ENCODE measurements at regions not wholly inside any gene's neighbourhood (a gene's known extent, or its start where the extent isn't known, plus 50 kb on each side); places are given as distances from the start of the nearest gene placed in this dataset.

DNA sequence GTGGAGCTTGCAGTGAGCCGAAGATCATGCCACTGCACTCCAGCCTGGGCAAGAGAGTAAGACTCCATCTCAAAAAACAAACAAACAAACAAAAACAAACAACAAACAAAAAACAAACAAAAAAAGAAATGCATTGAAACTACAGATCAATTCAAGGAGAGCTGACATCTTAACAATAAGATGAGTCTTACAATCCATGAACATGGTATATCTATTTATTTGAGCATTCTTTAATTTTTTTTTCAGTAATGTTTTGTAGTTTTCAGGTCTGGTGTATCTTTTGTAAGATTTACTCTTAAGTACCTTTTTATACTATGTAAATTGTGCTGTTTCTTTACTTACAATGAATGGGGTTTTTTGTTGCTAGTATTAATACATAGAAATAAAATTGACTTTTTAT lies 140.1 kb upstream of the DAPK1 start:
- TF ChIP-seq EZH2 (IDR thresholded peaks at IDR 0.05; ENCODE audit: low read length) = no peak
- TF ChIP-seq, protein P1, sequence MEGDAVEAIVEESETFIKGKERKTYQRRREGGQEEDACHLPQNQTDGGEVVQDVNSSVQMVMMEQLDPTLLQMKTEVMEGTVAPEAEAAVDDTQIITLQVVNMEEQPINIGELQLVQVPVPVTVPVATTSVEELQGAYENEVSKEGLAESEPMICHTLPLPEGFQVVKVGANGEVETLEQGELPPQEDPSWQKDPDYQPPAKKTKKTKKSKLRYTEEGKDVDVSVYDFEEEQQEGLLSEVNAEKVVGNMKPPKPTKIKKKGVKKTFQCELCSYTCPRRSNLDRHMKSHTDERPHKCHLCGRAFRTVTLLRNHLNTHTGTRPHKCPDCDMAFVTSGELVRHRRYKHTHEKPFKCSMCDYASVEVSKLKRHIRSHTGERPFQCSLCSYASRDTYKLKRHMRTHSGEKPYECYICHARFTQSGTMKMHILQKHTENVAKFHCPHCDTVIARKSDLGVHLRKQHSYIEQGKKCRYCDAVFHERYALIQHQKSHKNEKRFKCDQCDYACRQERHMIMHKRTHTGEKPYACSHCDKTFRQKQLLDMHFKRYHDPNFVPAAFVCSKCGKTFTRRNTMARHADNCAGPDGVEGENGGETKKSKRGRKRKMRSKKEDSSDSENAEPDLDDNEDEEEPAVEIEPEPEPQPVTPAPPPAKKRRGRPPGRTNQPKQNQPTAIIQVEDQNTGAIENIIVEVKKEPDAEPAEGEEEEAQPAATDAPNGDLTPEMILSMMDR (optimal IDR thresholded peaks at IDR 0.05 in 1 of 3, IDR thresholded peaks at IDR 0.05 in 1 of 3, conservative IDR thresholded peaks at IDR 0.05 in 1 of 3; ENCODE audit: extremely low read depth in 1 of 3, insufficient read depth in 2 of 3, low read length in 3 of 3) = no peak
- no peak for FAIRE-seq
- H3K79me2 ChIP-seq (ENCODE audit: control insufficient read depth, insufficient read depth, low read length) = no peaks in the 10 kb centered on the region

DNA sequence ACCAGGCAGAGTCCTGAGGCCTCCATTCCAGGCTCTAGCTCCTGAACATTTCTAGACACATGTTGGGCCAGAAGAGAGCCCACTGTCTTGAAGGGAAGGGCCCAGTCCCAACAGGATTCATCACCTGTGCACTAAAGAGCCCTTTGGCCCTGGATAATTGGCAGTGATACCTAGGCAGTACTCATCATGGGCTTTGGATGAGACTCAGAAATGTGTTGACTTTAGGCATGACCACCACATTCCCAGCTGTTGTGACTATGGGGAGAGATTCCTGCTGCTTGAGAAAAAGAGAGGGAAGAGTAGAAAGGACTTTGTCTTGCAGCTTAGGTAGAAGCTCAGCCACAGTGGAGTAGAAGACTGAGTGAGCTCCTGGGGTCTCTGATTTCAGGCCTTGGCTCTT lies 138.4 kb upstream of the DAPK1 start:
- Histone ChIP-seq H3K27ac (ENCODE audit: control insufficient read depth, insufficient read depth, low read length) (no peak overlapping the region), H3K9ac (ENCODE audit: control insufficient read depth, extremely low read depth, insufficient read depth, low read length) (no peak overlapping the region), H3K4me1 (ENCODE audit: control insufficient read depth, extremely low read depth, insufficient read depth, low read length) (no peaks in the 10 kb centered on the region), H3K36me3 (ENCODE audit: control insufficient read depth in 2 of 2, extremely low read depth in 1 of 2, insufficient read depth in 2 of 2, low read length in 2 of 2) (no peaks in the 10 kb centered on the region), H3K4me2 (ENCODE audit: control insufficient read depth, extremely low read depth, insufficient read depth, low read depth, low read length) (no peak overlapping the region), H3K79me2 (ENCODE audit: control insufficient read depth, insufficient read depth, low read length) (no peaks in the 10 kb centered on the region), H3K9me1 (ENCODE audit: control insufficient read depth, extremely low read depth, insufficient read depth, low read length) (no peaks in the 10 kb centered on the region), H3K4me3 (ENCODE audit: control insufficient read depth in 2 of 3, extremely low read depth in 1 of 3, insufficient read depth in 2 of 3, low read depth in 1 of 3, low read length in 3 of 3) (no peak overlapping the region), H2AFZ (ENCODE audit: control insufficient read depth, low read length) (no peak overlapping the region), H4K20me1 (ENCODE audit: control insufficient read depth, extremely low read depth, insufficient read depth, low read length) (no peaks in the 10 kb centered on the region), H3K9me3 (ENCODE audit: control insufficient read depth, low read depth, low read length) (no peaks in the 10 kb centered on the region), H3K27me3 (ENCODE audit: control insufficient read depth, extremely low read depth, insufficient read depth, low read length) (peaks cover 6% of the 10 kb centered on the region)
- DNase-seq (ENCODE audit: low read depth, low spot score) = no peak
- dilution Hi-C loops (cut with MboI; ENCODE audit: extremely low pct_ligation_motif_present, low sequenced_read_pairs) = no loop called here
- TF ChIP-seq EZH2 (IDR thresholded peaks at IDR 0.05; ENCODE audit: low read length) = no peak
- TF ChIP-seq, protein P1 (optimal IDR thresholded peaks at IDR 0.05 in 1 of 3, IDR thresholded peaks at IDR 0.05 in 1 of 3, conservative IDR thresholded peaks at IDR 0.05 in 1 of 3; ENCODE audit: extremely low read depth in 1 of 3, insufficient read depth in 2 of 3, low read length in 3 of 3) = no peak
- no peak for FAIRE-seq

More for the DNA sequence above, 140.1 kb upstream of the DAPK1 start:
- no peak overlapping the region for H3K4me3 ChIP-seq (ENCODE audit: control insufficient read depth in 2 of 3, extremely low read depth in 1 of 3, insufficient read depth in 2 of 3, low read depth in 1 of 3, low read length in 3 of 3)
- no peaks in the 10 kb centered on the region for H4K20me1 ChIP-seq (ENCODE audit: control insufficient read depth, extremely low read depth, insufficient read depth, low read length)
- H3K27me3 ChIP-seq (ENCODE audit: control insufficient read depth, extremely low read depth, insufficient read depth, low read length) = peaks cover 6% of the 10 kb centered on the region
- DNase-seq (ENCODE audit: low read depth, low spot score) = no peak
- no peaks in the 10 kb centered on the region for H3K4me1 ChIP-seq (ENCODE audit: control insufficient read depth, extremely low read depth, insufficient read depth, low read length)
- H3K4me2 ChIP-seq (ENCODE audit: control insufficient read depth, extremely low read depth, insufficient read depth, low read depth, low read length) = no peak overlapping the region
- no peaks in the 10 kb centered on the region for H3K36me3 ChIP-seq (ENCODE audit: control insufficient read depth in 2 of 2, extremely low read depth in 1 of 2, insufficient read depth in 2 of 2, low read length in 2 of 2)
- no peak overlapping the region for H3K27ac ChIP-seq (ENCODE audit: control insufficient read depth, insufficient read depth, low read length)
- no peaks in the 10 kb centered on the region for H3K9me3 ChIP-seq (ENCODE audit: control insufficient read depth, low read depth, low read length)
- no peaks in the 10 kb centered on the region for H3K9me1 ChIP-seq (ENCODE audit: control insufficient read depth, extremely low read depth, insufficient read depth, low read length)
- no peak overlapping the region for H3K9ac ChIP-seq (ENCODE audit: control insufficient read depth, extremely low read depth, insufficient read depth, low read length)
- dilution Hi-C loops (cut with MboI; ENCODE audit: extremely low pct_ligation_motif_present, low sequenced_read_pairs) = no loop called here
- H2AFZ ChIP-seq (ENCODE audit: control insufficient read depth, low read length) = no peak overlapping the region
